HG03135 (cell line): ENCODE measurements at regions not wholly inside any gene's neighbourhood (a gene's known extent, or its start where the extent isn't known, plus 50 kb on each side); places are given as distances from the start of the nearest gene placed in this dataset.

Experiments
- ATAC-seq: cut with Tn5 transposase; IDR thresholded peaks from one replicate; pipeline ENCODE4 v1.9.1; 2021; ENCODE audit warnings: mild to moderate bottlenecking, moderate library complexity; ENCODE audit not compliant: unreplicated experiment

DNA sequence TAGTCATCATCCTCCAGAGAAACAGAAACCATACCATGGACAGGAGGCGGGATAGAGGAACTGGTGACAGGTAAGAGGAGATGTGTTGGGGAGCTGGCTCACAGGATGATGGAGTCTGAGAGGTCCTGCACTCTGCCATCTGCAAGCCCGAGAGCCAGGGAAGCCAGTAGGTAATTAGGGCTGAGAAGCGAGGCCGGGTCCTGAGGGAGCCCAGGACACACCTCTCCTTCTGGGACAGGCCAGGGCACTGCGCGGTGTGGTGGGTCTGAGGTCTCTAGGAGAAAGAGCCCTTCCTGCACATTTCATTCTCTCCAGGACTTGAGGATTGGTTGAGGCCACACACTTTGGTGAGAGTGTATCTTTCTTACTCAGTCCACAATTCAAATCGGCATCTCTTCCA lies 415.5 kb downstream of the GLRX3 start:
- ATAC-seq = no peak

DNA sequence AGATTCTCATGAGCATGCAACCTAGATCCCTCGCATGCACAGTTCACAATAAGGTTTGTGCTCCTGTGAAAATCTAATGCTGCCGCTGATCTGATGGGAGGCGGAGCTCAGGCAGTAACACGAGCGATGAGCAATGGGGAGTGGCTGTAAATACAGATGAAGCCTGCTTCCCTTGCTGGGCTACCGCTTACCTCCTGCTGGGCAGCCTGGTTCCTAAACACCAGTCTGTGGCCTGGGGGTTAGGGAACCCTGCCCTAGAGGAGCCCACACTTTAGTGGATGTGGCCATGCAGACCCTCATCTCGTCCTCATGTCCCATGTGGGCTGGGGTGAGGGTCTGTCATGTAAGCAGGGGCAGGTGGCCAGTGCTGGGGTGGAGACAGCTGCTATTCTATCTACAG lies 417.6 kb downstream of the GLRX3 start:
- no peak for ATAC-seq

DNA sequence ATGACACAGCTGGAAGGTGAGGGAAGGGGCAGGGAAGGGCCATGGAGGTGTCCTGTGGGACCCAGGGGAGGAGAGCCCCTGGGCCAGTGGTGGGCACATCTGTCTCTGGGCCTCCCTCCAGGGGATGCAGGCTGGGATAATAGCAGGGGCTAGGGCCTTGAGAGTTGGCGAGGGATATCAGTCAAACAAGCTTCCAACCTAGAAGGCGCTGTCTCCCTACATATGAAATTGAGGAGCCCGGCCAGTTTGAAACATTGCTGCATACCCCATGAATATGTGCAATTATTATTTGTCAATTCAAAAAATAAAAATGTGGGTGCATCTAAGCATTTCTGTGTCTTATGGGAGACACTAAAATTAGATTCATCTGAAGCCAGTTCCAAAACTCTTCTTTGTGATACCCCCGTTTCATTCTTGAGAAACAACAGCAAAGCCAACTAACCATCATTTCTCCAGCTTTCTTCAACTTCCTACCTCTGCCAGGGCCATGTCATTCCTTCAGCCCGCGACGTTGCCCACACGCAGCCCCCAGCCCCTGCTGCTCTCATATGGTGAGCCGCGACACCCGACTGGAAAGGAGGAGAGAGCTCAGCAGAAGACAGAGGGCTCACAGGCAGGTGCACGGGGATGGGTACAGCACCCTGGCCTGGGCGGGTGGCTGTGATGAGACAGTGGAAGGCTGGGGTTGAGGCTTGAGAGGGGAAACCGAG lies 418.7 kb downstream of the GLRX3 start:
- ATAC-seq = no peak

- ATAC-seq = no peak
Measured at GRCh38 chr10:130555411-130555750, 419.2 kb downstream of the GLRX3 start.

- ATAC-seq = no peak
Measured at GRCh38 chr10:130557181-130557845, 421.1 kb downstream of the GLRX3 start.

DNA sequence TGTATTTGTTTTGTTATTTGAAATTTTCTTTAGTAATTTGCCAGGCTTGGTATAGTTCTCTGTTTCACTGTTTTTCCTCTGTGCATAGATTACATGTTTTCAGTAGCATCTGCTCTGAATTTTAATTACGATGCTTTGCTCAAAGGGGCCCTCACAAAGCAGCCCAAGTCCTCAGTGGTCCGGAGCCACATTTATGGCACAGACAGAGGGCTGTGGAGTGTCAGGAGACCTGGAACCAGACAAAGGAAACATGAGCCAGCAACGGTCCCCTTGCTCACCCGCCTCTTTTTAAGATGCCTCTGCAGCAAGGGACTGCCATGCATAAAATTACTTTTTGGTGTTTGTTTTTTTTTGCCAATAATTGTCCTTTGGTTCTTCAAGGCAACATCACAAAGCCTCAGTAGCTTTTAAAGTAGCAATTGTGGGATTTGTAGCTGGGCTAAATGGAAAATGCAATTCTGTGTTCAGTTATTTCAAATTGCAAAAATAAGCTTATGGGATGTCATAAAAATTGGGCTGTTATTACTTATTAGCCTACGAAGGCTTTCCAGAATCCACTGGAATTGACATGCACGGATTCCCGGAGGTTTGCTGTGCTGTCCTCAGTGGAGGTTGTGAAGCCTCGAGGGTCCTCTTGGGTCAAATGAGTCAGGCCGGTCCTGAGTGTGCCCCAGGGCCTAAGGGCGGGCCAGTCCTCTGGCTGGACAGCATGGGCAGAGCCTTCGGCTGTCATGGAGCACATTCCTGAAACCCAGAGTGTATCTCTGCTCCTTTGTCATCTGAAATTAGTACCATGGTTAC lies 422.8 kb downstream of the GLRX3 start:
- no peak for ATAC-seq

- ATAC-seq = no peak
Measured at GRCh38 chr10:130559547-130559880, 423.3 kb downstream of the GLRX3 start.

DNA sequence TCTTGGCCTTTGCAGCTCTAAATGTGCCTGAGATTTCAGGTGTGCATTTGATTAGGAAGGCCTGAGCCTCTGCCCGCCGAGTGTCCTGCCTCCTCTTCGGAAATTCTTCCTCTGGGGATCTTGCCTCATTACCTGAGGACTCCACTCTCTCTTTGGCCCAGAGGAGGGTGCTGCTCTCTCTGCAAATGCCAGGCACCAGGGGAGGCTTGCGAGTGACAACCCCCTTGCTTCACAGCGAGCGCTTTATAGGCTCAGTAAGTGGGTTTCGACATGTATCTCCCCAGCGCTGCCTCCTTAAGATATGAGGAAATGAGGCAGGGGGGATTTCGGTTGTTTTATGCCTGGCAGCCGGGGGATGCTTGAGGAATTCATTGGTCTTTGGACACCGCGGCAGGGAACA lies 423.9 kb downstream of the GLRX3 start:
- no peak for ATAC-seq

GRCh38 chr10:130560573-130560972 lies 424.4 kb downstream of the GLRX3 start:
- no peak for ATAC-seq

GRCh38 chr10:130561681-130562080 lies 425.5 kb downstream of the GLRX3 start:
- ATAC-seq = no peak

- no peak for ATAC-seq
Measured at GRCh38 chr10:130567011-130567410, 430.8 kb downstream of the GLRX3 start.

- ATAC-seq = no peak
Measured at GRCh38 chr10:130567436-130567835, 431.2 kb downstream of the GLRX3 start.

DNA sequence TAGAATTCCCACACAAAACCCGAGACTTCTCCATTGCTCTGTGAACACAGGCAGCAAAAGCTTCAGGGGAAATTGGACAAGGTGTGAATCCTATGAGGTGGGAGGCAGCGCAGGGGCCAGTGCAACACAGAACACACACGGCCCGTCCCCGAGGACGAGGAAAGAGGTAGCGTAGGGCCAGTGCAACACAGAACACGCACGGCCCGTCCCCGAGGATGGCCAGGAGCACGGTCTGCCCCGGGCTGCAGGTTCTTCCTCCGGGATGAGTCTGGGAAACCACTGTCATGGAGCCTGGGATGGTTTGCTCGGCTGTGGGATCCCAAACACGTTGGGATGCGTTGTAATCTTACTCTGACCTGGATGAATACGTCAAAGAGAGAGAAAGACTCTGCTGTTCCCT lies 432.1 kb downstream of the GLRX3 start:
- ATAC-seq = no peak

GRCh38 chr10:130570074-130570473 lies 433.9 kb downstream of the GLRX3 start:
- ATAC-seq = no peak

GRCh38 chr10:130571674-130572073 lies 435.5 kb downstream of the GLRX3 start:
- no peak for ATAC-seq

DNA sequence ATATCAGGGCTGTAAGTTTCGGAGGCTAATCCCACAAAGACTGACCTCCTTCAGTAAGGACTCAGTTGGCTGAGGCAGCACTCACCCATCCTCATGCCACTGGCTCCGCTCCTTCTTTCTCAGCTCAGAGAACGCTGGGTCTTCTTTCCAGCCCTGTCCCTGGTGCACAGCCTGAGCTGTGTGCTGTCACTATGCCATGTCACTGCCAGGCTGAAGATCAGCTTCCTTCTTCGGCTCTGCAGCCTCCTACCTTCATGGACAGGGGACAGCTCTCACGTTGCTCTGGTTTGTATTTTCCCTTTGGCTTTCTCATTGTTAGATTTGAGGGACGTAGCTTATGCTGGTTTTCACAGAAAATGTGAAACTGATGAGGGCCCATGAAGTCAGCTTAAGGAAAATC lies 437.3 kb downstream of the GLRX3 start:
- no peak for ATAC-seq

DNA sequence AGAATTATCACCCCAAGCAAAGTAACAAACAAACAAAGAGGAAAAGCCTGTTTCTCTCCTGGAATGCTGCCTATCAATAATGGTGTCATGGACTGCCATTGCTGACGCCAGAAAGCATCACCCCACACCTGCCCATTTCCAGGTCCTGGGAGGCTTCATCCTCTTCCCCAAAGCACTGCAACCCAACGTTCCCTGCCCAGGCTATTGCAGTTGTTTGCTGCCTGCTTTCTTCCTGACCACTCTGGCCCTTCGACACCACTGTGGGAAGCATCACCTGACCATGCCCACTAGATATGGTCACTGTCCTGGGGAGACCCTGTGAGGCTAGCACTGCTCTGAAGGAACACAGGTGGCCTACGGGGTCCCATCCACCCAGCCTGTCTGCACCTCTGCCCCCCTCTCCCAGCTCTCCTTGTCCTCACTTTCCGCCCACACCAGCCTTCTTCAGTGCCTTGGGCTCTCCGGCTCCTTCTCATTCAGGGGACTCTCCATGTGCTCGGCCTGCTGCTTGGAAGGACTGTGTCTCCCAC lies 439.6 kb downstream of the GLRX3 start:
- ATAC-seq = no peak

DNA sequence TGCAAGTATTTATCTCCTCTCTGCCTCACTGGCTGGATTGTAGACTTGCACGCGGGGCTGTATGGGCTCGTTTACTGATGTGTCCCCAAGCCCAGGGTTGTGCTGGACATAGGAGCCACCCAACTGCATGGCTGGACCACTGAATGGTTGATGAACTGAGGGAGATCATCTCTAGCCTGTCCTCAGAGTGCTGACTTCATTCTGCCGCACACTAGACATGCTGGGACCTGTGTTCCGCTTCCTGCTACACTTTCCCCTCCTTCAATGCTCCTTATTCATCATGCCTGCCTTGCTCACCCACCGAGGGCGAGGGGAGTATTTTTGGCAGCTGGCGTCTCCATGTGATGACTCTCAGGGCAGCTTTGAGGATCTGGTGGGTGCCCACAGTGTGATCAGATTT lies 440.2 kb downstream of the GLRX3 start:
- no peak for ATAC-seq

GRCh38 chr10:130577039-130577438 lies 440.8 kb downstream of the GLRX3 start:
- ATAC-seq = no peak

GRCh38 chr10:130578532-130579289 lies 442.5 kb downstream of the GLRX3 start:
- ATAC-seq = no peak

DNA sequence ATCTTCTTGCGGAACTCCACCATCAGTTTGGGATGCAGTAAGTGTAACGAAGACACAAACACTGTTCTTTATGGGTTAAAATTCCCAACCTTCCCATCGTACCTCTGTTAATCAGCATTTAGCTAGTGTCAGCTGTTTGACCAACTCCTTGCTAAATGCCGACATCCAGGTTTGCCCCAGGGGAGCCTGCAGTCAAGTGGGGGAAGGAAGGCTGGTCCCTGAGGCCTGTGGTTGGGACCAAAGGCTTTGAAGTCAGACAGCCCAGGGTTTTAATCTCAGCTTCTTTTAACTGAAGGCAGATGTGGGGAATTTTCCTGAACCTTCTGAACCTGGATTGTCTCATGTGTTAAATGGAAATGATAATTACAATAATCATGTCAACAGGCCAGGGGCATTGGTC lies 443.7 kb downstream of the GLRX3 start:
- no peak for ATAC-seq
